Retinal pigment epithelial cell (primary cell): ENCODE measurements at regions not wholly inside any gene's neighbourhood (a gene's known extent, or its start where the extent isn't known, plus 50 kb on each side); places are given as distances from the start of the nearest gene placed in this dataset.

Source experiments
- DNase-seq: peaks from one replicate; pipeline ENCODE4 v3.0.0-alpha.2; 2010; ENCODE audit warnings: low read depth
- H3K4me3 ChIP-seq: 2 replicates; pipeline ENCODE4 v1.5.1; 2011; ENCODE audit warnings: mild to moderate bottlenecking, low read length, control low read depth, moderate library complexity
- CTCF ChIP-seq: conservative IDR thresholded peaks from 2 replicates; pipeline ENCODE4 v1.5.1; 2011; ENCODE audit warnings: low read depth, low read length, control low read depth, inconsistent platforms

GRCh38 chr20:20768202-20768815 lies 55.9 kb upstream of the RALGAPA2 start:
- no peak for TF ChIP-seq CTCF
- no peak overlapping the region for H3K4me3 ChIP-seq
- DNase-seq, result no peak

GRCh38 chr20:20765696-20766365 lies 53.4 kb upstream of the RALGAPA2 start:
- no peak for TF ChIP-seq CTCF
- DNase-seq, result no peak
- no peak overlapping the region for H3K4me3 ChIP-seq

- DNase-seq, result no peak
- no peak for TF ChIP-seq CTCF
- no peak overlapping the region for H3K4me3 ChIP-seq
Measured at GRCh38 chr20:20763650-20764049, 51.2 kb upstream of the RALGAPA2 start.
